GM23338 (cell line): ENCODE measurements at regions not wholly inside any gene's neighbourhood (a gene's known extent, or its start where the extent isn't known, plus 50 kb on each side); places are given as distances from the start of the nearest gene placed in this dataset.

Experiments used
- ATAC-seq: fragments of 200-7000 bp; cut with Tn5 transposase; 3 replicates; pipeline ENCODE4 v1.9.1; 2020
- DNase-seq: peaks from one replicate; pipeline ENCODE4 v3.0.0-alpha.2; 2015; ENCODE audit warnings: low spot score
- H2AFZ ChIP-seq: fragments of 200-600 bp; sonication (generic); 2 replicates; pipeline ENCODE4 v1.8.0; 2016; ENCODE audit warnings: antibody characterized with exemption, mild to moderate bottlenecking, moderate library complexity
- H3F3A ChIP-seq: fragments of 200-600 bp; sonication (generic); replicated peaks from 2 replicates; pipeline ENCODE4 v1.8.0; 2017; ENCODE audit warnings: antibody characterized with exemption, mixed run types, low read depth
- H3K27ac ChIP-seq: fragments of 200-600 bp; sonication (generic); 2 replicates; pipeline ENCODE4 v1.6.1; 2016; ENCODE audit warnings: low read depth
- H3K27me3 ChIP-seq: fragments of 200-600 bp; sonication (generic); 2 replicates; pipeline ENCODE4 v1.8.0; 2016; ENCODE audit warnings: mild to moderate bottlenecking, mixed run types, moderate library complexity; ENCODE audit not compliant: insufficient read depth
- H3K36me3 ChIP-seq: fragments of 200-600 bp; sonication (generic); 2 replicates; pipeline ENCODE4 v1.8.0; 2016; ENCODE audit warnings: mild to moderate bottlenecking; ENCODE audit not compliant: insufficient read depth
- H3K4me1 ChIP-seq: fragments of 200-600 bp; sonication (generic); 2 replicates; pipeline ENCODE4 v1.8.0; 2016; ENCODE audit warnings: mild to moderate bottlenecking, moderate library complexity; ENCODE audit not compliant: insufficient read depth
- H3K4me2 ChIP-seq: fragments of 200-600 bp; sonication (generic); 2 replicates; pipeline ENCODE4 v1.7.1; 2017; ENCODE audit warnings: mixed run types
- H3K4me3 ChIP-seq: fragments of 200-600 bp; sonication (generic); 2 replicates; pipeline ENCODE4 v1.6.1; 2016; ENCODE audit warnings: mixed run types
- H3K79me2 ChIP-seq: fragments of 200-600 bp; sonication (generic); replicated peaks from 2 replicates; pipeline ENCODE4 v1.8.0; 2017; ENCODE audit warnings: mild to moderate bottlenecking; ENCODE audit not compliant: insufficient read depth
- H3K9me2 ChIP-seq: fragments of 200-600 bp; sonication (generic); 2 replicates; pipeline ENCODE4 v1.8.0; 2017; ENCODE audit not compliant: insufficient read depth
- H4K20me1 ChIP-seq: fragments of 200-600 bp; sonication (generic); replicated peaks from 2 replicates; pipeline ENCODE4 v1.8.0; 2017; ENCODE audit warnings: mild to moderate bottlenecking; ENCODE audit not compliant: insufficient read depth
- H3K27ac Mint-ChIP-seq: 2 replicates; pipeline ENCODE4 v1.8.0; 2020; ENCODE audit warnings: inconsistent platforms, mild to moderate bottlenecking, moderate library complexity, mixed read lengths
- H3K27me3 Mint-ChIP-seq: 3 replicates; pipeline ENCODE4 v1.8.0; 2022; ENCODE audit warnings: low read depth, mild to moderate bottlenecking, moderate library complexity, mixed read lengths, inconsistent platforms; ENCODE audit not compliant: insufficient read depth, poor library complexity
- H3K36me3 Mint-ChIP-seq: 3 replicates; pipeline ENCODE4 v1.8.0; 2021; ENCODE audit warnings: low read depth, mild to moderate bottlenecking, inconsistent platforms, moderate library complexity, mixed read lengths
- H3K4me1 Mint-ChIP-seq: 3 replicates; pipeline ENCODE4 v1.8.0; 2020; ENCODE audit warnings: mild to moderate bottlenecking, inconsistent platforms, mixed read lengths
- H3K4me3 Mint-ChIP-seq: 3 replicates; pipeline ENCODE4 v1.8.0; 2021; ENCODE audit warnings: moderate library complexity, mild to moderate bottlenecking, inconsistent platforms, mixed read lengths
- H3K9me3 Mint-ChIP-seq: 3 replicates; pipeline ENCODE4 v1.8.0; 2020; ENCODE audit warnings: moderate library complexity, mild to moderate bottlenecking, inconsistent platforms, mixed read lengths
- CREB1 ChIP-seq: fragments of 250-450 bp; sonication (Bioruptor Pico); IDR thresholded peaks from 2 replicates; pipeline ENCODE4 v1.5.0; 2020; ENCODE audit warnings: low read depth, mild to moderate bottlenecking, moderate library complexity
- EZH2 ChIP-seq: fragments of 200-600 bp; sonication (generic); IDR thresholded peaks from one replicate; pipeline ENCODE4 v1.8.0; 2017; ENCODE audit warnings: antibody characterized with exemption, mild to moderate bottlenecking, low read depth; ENCODE audit not compliant: unreplicated experiment
- NANOG ChIP-seq: IDR thresholded peaks from 2 replicates; pipeline ENCODE4 v1.6.1; 2016; ENCODE audit warnings: antibody characterized with exemption, borderline replicate concordance
- STAT1 ChIP-seq: IDR thresholded peaks from one replicate; pipeline ENCODE4 v1.6.1; 2016; ENCODE audit warnings: antibody characterized with exemption; ENCODE audit not compliant: unreplicated experiment
- TF ChIP-seq, protein P1 (sequence below), 2 experiments: fragments of 200-600 bp in 1 of 2; sonication (generic) in 1 of 2; conservative IDR thresholded peaks; 2 replicates each; pipeline versions ENCODE4 v1.5.1 to v1.6.1; 2016 to 2017; ENCODE audit warnings: antibody characterized with exemption in 2 of 2, low read depth in 2 of 2, mild to moderate bottlenecking in 2 of 2, moderate library complexity in 1 of 2
- TF ChIP-seq, protein P2 (sequence below): fragments of 250-450 bp; sonication (Bioruptor Pico); IDR thresholded peaks from 2 replicates; pipeline ENCODE4 v1.5.0; 2020; ENCODE audit warnings: mild to moderate bottlenecking, moderate library complexity
- TF ChIP-seq, protein P3 (sequence below): IDR thresholded peaks from 2 replicates; pipeline ENCODE4 v1.6.1; 2016; ENCODE audit warnings: antibody characterized with exemption

DNA sequence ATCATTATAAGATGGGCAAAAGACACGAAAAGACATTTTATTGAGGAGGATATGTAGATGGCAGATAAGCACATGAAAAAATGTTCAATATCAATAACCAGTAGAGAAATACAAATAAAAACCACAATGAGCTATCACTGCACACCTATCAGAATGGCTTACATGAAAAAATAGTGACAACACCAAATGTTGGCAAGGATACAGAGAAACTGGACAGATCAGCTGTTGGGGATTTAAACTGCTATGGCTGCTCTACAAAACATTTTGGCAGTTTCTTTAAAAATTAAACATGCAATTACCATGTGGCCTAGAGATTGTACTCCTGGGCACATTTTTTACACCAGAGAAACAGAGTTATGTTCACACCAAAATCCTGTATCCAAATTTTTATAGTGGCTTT is 172.7 kb upstream of the TENT5A start (continued):
- TF ChIP-seq, protein P1, sequence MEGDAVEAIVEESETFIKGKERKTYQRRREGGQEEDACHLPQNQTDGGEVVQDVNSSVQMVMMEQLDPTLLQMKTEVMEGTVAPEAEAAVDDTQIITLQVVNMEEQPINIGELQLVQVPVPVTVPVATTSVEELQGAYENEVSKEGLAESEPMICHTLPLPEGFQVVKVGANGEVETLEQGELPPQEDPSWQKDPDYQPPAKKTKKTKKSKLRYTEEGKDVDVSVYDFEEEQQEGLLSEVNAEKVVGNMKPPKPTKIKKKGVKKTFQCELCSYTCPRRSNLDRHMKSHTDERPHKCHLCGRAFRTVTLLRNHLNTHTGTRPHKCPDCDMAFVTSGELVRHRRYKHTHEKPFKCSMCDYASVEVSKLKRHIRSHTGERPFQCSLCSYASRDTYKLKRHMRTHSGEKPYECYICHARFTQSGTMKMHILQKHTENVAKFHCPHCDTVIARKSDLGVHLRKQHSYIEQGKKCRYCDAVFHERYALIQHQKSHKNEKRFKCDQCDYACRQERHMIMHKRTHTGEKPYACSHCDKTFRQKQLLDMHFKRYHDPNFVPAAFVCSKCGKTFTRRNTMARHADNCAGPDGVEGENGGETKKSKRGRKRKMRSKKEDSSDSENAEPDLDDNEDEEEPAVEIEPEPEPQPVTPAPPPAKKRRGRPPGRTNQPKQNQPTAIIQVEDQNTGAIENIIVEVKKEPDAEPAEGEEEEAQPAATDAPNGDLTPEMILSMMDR (conservative IDR thresholded peaks at IDR 0.05; ENCODE audit: low read depth in 2 of 2), result no peak
- TF ChIP-seq CREB1 (CRISPR knock-in tag), result no peak

DNA sequence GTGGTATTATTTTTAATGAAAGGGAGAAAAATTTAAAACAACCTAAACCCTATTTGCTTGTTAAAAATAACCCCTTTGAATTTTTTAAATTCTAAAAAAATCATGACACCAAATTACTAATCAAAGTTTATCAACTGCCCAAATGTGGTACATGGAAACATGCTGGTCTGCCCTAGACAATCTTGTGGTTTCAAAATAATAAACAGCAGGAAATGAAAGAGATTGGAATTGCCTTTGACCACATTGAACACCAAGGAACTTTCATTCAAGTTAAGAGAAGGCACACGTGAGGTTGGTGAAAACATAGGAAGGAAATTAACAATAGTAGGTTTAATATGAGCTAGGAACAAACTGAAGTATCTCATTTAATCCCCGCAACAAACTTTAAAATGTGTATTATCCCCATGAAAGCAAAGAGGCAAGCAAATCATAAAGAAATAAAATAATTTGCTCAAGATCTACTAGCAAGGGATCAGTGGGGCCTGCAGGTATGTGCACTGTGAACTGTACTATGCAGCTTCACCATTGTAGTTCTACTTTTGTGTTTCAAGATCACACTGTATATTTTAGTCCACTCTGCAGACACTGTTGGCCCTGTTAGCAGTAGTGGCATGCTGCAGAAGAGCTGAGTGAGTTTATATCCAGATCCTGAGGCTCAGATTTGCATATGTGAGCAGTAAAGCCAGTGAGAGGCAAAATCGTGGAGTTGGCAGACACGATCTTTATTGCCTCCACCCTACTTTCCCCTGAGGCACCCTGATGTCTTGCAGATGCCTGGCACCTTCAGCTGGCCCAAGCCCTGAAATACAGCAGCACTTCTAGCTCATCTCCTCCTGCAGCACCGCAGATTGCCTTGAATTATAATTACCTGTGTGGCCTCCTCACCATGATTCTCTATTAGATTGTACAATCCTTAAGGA is 157.8 kb upstream of the TENT5A start:
- no peak overlapping the region for H3K27ac ChIP-seq
- H3K9me2 ChIP-seq, result peaks cover 8% of the 10 kb centered on the region; the same call in 1 of the 2 replicates
- no peaks in the 10 kb centered on the region for H3K79me2 ChIP-seq
- Mint-ChIP-seq H3K9me3 (no peaks in the 10 kb centered on the region; the same call in 2 of the 3 replicates), H3K4me3 (no peak overlapping the region), H3K4me1 (peaks cover 17% of the 10 kb centered on the region), H3K36me3 (no peaks in the 10 kb centered on the region), H3K27me3 (peaks cover 2% of the 10 kb centered on the region), H3K27ac (peak overlapping the region; percentile 31)
- H3K4me2 ChIP-seq, result no peak overlapping the region
- H3K27me3 ChIP-seq, result no peaks in the 10 kb centered on the region
- DNase-seq (no peak), ATAC-seq (no peak)
- H3K36me3 ChIP-seq, result no peaks in the 10 kb centered on the region
- H3K4me3 ChIP-seq, result no peak overlapping the region
- H2AFZ ChIP-seq, result no peak overlapping the region
- no peaks in the 10 kb centered on the region for H3F3A ChIP-seq
- no peaks in the 10 kb centered on the region for H4K20me1 ChIP-seq
- H3K4me1 ChIP-seq, result peaks cover 11% of the 10 kb centered on the region
- TF ChIP-seq CREB1 (CRISPR knock-in tag), result no peak
- TF ChIP-seq EZH2, result no peak
- TF ChIP-seq STAT1, result no peak
- no peak for TF ChIP-seq NANOG
- TF ChIP-seq, protein P2, sequence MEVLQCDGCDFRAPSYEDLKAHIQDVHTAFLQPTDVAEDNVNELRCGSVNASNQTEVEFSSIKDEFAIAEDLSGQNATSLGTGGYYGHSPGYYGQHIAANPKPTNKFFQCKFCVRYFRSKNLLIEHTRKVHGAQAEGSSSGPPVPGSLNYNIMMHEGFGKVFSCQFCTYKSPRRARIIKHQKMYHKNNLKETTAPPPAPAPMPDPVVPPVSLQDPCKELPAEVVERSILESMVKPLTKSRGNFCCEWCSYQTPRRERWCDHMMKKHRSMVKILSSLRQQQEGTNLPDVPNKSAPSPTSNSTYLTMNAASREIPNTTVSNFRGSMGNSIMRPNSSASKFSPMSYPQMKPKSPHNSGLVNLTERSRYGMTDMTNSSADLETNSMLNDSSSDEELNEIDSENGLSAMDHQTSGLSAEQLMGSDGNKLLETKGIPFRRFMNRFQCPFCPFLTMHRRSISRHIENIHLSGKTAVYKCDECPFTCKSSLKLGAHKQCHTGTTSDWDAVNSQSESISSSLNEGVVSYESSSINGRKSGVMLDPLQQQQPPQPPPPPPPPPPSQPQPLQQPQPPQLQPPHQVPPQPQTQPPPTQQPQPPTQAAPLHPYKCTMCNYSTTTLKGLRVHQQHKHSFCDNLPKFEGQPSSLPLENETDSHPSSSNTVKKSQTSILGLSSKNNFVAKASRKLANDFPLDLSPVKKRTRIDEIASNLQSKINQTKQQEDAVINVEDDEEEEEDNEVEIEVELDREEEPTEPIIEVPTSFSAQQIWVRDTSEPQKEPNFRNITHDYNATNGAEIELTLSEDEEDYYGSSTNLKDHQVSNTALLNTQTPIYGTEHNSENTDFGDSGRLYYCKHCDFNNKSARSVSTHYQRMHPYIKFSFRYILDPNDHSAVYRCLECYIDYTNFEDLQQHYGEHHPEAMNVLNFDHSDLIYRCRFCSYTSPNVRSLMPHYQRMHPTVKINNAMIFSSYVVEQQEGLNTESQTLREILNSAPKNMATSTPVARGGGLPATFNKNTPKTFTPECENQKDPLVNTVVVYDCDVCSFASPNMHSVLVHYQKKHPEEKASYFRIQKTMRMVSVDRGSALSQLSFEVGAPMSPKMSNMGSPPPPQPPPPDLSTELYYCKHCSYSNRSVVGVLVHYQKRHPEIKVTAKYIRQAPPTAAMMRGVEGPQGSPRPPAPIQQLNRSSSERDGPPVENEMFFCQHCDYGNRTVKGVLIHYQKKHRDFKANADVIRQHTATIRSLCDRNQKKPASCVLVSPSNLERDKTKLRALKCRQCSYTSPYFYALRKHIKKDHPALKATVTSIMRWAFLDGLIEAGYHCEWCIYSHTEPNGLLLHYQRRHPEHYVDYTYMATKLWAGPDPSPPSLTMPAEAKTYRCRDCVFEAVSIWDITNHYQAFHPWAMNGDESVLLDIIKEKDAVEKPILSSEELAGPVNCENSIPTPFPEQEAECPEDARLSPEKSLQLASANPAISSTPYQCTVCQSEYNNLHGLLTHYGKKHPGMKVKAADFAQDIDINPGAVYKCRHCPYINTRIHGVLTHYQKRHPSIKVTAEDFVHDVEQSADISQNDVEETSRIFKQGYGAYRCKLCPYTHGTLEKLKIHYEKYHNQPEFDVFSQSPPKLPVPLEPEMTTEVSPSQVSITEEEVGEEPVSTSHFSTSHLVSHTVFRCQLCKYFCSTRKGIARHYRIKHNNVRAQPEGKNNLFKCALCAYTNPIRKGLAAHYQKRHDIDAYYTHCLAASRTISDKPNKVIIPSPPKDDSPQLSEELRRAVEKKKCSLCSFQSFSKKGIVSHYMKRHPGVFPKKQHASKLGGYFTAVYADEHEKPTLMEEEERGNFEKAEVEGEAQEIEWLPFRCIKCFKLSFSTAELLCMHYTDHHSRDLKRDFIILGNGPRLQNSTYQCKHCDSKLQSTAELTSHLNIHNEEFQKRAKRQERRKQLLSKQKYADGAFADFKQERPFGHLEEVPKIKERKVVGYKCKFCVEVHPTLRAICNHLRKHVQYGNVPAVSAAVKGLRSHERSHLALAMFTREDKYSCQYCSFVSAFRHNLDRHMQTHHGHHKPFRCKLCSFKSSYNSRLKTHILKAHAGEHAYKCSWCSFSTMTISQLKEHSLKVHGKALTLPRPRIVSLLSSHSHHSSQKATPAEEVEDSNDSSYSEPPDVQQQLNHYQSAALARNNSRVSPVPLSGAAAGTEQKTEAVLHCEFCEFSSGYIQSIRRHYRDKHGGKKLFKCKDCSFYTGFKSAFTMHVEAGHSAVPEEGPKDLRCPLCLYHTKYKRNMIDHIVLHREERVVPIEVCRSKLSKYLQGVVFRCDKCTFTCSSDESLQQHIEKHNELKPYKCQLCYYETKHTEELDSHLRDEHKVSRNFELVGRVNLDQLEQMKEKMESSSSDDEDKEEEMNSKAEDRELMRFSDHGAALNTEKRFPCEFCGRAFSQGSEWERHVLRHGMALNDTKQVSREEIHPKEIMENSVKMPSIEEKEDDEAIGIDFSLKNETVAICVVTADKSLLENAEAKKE (CRISPR knock-in tag), result no peak
- TF ChIP-seq, protein P1 (conservative IDR thresholded peaks at IDR 0.05; ENCODE audit: low read depth in 2 of 2), result no peak
- TF ChIP-seq, protein P3, sequence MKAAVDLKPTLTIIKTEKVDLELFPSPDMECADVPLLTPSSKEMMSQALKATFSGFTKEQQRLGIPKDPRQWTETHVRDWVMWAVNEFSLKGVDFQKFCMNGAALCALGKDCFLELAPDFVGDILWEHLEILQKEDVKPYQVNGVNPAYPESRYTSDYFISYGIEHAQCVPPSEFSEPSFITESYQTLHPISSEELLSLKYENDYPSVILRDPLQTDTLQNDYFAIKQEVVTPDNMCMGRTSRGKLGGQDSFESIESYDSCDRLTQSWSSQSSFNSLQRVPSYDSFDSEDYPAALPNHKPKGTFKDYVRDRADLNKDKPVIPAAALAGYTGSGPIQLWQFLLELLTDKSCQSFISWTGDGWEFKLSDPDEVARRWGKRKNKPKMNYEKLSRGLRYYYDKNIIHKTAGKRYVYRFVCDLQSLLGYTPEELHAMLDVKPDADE, result no peak
